K562 (cell line): ENCODE measurements at regions not wholly inside any gene's neighbourhood (a gene's known extent, or its start where the extent isn't known, plus 50 kb on each side); places are given as distances from the start of the nearest gene placed in this dataset.

ENCODE experiments used
- ATAC-seq: fragments of 200-7000 bp; cut with Tn5 transposase; 3 replicates; pipeline ENCODE4 v1.9.1; 2020; ENCODE audit warnings: moderate library complexity
- BruUV-seq: library from RNA; stranded (reverse); fragments of 400-500 nt; replicated peaks from 2 replicates; lab custom pipeline; 2021; lab: Mats Ljungman, UMichigan
- CTCF ChIA-PET: fragments of 300-600 bp; formaldehyde crosslinking; extraction: SDS; loops from one replicate; lab custom pipeline; 2021; ENCODE audit warnings: low intra/inter-chr PET ratio; lab: Yijun Ruan, JAX
- POLR2A ChIA-PET: fragments of 300-600, 350-650 bp; sonication (Branson Sonifier 250); formaldehyde crosslinking; extraction: SDS; loops from one replicate; lab custom pipeline; 2021; ENCODE audit warnings: antibody characterized with exemption, inconsistent platforms; lab: Yijun Ruan, JAX
- DNase-seq, 4 experiments: peaks; one replicate each; pipeline versions ENCODE4 v3.0.0 to v3.0.0-alpha.2; 2011 to 2018; ENCODE audit warnings: low spot score in 3 of 4, mixed read lengths in 3 of 4; ENCODE audit errors: extremely low read depth in 1 of 4
- FAIRE-seq: peaks from 2 replicates; lab custom pipeline; 2011; peaks lifted over from hg19 to GRCh38; lab: Jason Lieb, UNC
- H2AFZ ChIP-seq: 2 replicates; pipeline ENCODE4 v1.6.0; 2011; ENCODE audit warnings: low read depth, low read length, control low read depth, inconsistent platforms
- H3K27ac ChIP-seq: fragments of 200-600 bp; 3 replicates; pipeline ENCODE4 v1.8.0; 2011; ENCODE audit warnings: low read depth, mild to moderate bottlenecking, control low read depth, inconsistent platforms, low read length, moderate library complexity, mixed read lengths; ENCODE audit errors: extremely low read depth
- H3K27me3 ChIP-seq, 2 experiments: fragments of 300-600 bp in 1 of 2; 2 replicates in 1 of 2; 3 replicates in 1 of 2; pipeline versions ENCODE4 v1.6.0 to v1.8.0; 2011; ENCODE audit warnings: inconsistent platforms in 2 of 2, low read length in 2 of 2, mild to moderate bottlenecking in 1 of 2, mixed read lengths in 1 of 2, moderate library complexity in 1 of 2; ENCODE audit not compliant: control insufficient read depth in 2 of 2, insufficient read depth in 2 of 2
- H3K36me3 ChIP-seq: fragments of 300-600 bp; 3 replicates; pipeline ENCODE4 v1.8.0; 2011; ENCODE audit warnings: mild to moderate bottlenecking, low read length, inconsistent platforms; ENCODE audit not compliant: control insufficient read depth, insufficient read depth
- H3K4me1 ChIP-seq, 2 experiments: fragments of 200-600 bp in 1 of 2; replicated peaks in 1 of 2; 2 replicates in 1 of 2; 3 replicates in 1 of 2; pipeline versions ENCODE4 v1.5.1 to v1.8.0; 2011; ENCODE audit warnings: inconsistent platforms in 2 of 2, low read length in 2 of 2, mild to moderate bottlenecking in 1 of 2, mixed read lengths in 1 of 2, moderate library complexity in 1 of 2; ENCODE audit not compliant: control insufficient read depth in 2 of 2, insufficient read depth in 2 of 2
- H3K4me2 ChIP-seq: 2 replicates; pipeline ENCODE4 v1.6.1; 2011; ENCODE audit warnings: low read length, control low read depth, inconsistent platforms, mixed read lengths; ENCODE audit not compliant: insufficient read depth
- H3K4me3 ChIP-seq: fragments of 200-600 bp; sonication (generic), shearing (Covaris generic); 2 replicates; pipeline ENCODE4 v1.5.1; 2016; ENCODE audit warnings: control low read depth, inconsistent platforms
- H3K79me2 ChIP-seq: fragments of 200-600 bp; 3 replicates; pipeline ENCODE4 v1.8.0; 2011; ENCODE audit warnings: low read length, inconsistent platforms; ENCODE audit not compliant: control insufficient read depth, insufficient read depth
- H3K9ac ChIP-seq, 2 experiments: 2 replicates each; pipeline versions ENCODE4 v1.6.0 to v1.6.1; 2011; ENCODE audit warnings: low read depth in 2 of 2, low read length in 2 of 2, control low read depth in 1 of 2, inconsistent platforms in 1 of 2, mild to moderate bottlenecking in 1 of 2, mixed read lengths in 1 of 2; ENCODE audit not compliant: insufficient read depth in 1 of 2
- H3K9me1 ChIP-seq: one replicate; pipeline ENCODE4 v1.6.0; 2011; ENCODE audit warnings: inconsistent platforms, mild to moderate bottlenecking, low read length, moderate library complexity; ENCODE audit not compliant: control insufficient read depth, insufficient read depth
- H3K9me3 ChIP-seq: replicated peaks from 2 replicates; pipeline ENCODE4 v1.5.1; 2011; ENCODE audit warnings: low read depth, low read length, inconsistent platforms; ENCODE audit not compliant: control insufficient read depth, insufficient read depth
- H4K20me1 ChIP-seq: replicated peaks from 2 replicates; pipeline ENCODE4 v1.6.1; 2011; ENCODE audit warnings: low read length, inconsistent platforms, mixed read lengths; ENCODE audit not compliant: control insufficient read depth, insufficient read depth
- NCOR1 ChIP-seq: fragments of 450-650 bp; IDR thresholded peaks from 2 replicates; pipeline ENCODE4 v1.6.1; 2016; ENCODE audit warnings: mild to moderate bottlenecking, moderate library complexity
- POLR3A ChIP-seq: IDR thresholded peaks from 2 replicates; pipeline ENCODE4 v1.6.1; 2011; ENCODE audit warnings: borderline replicate concordance, mild to moderate bottlenecking, moderate library complexity; ENCODE audit not compliant: insufficient read length, insufficient read depth; ENCODE audit errors: extremely low read depth
- ZNF589 ChIP-seq: fragments of 200-800 bp; sonication (Bioruptor generic); IDR thresholded peaks from 2 replicates; pipeline ENCODE4 v1.6.1; 2016; ENCODE audit warnings: low read depth, missing genetic modification characterization, missing compliant biosample characterization
- ZNF785 ChIP-seq: fragments of 250-450 bp; sonication (Bioruptor Pico); IDR thresholded peaks from 2 replicates; pipeline ENCODE4 v1.4.0; 2020; ENCODE audit warnings: mild to moderate bottlenecking
- WGBS: fragments of 100-300 bp; shearing (Covaris generic); methylation state at CpG from one replicate; pipeline ENCODE4 v1.1.6; 2016; ENCODE audit warnings: low coverage, mixed read lengths; ENCODE audit not compliant: insufficient coverage; ENCODE audit errors: missing lambda C conversion rate; 5-methylcytosine and 5-hydroxymethylcytosine counted together
- in situ Hi-C: fragments of 300-500 bp; cut with MboI; formaldehyde crosslinking; loops from 4 replicates; pipeline ENCODE4 v1.15.0; 2018; ENCODE audit warnings: inconsistent platforms, mixed read lengths
- intact Hi-C: fragments of 100-400 bp; cut with micrococcal nuclease; formaldehyde crosslinking; loops from 2 replicates; pipeline ENCODE4 v1.14.2; 2022
- TF ChIP-seq, protein P1 (sequence below), 2 experiments: fragments of 450-650 bp; IDR thresholded peaks; 2 replicates each; pipeline ENCODE4 v1.6.1; 2018; ENCODE audit warnings: mild to moderate bottlenecking in 2 of 2, low read depth in 1 of 2; ENCODE audit not compliant: partially characterized antibody in 2 of 2

DNA sequence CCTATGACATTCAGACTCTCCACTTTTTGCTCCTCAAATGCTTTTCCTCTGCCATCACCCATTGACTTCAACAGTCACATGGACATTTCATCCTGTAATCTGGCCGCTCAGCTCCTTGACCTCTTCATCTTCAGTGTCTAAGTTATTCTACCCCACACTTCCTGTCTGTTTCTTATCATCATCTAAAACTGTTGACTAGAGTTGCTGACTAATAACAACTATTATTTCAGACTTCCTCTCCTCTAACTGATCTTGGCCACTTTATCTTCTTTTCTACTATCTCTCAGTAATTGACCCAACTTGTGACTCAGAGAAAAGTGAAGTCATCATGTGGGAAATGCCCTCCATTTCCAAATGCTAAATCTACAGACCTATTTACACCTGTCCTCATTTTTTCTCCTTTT lies 254.7 kb upstream of the TRPC7 start (continued):
- TF ChIP-seq, protein P1, sequence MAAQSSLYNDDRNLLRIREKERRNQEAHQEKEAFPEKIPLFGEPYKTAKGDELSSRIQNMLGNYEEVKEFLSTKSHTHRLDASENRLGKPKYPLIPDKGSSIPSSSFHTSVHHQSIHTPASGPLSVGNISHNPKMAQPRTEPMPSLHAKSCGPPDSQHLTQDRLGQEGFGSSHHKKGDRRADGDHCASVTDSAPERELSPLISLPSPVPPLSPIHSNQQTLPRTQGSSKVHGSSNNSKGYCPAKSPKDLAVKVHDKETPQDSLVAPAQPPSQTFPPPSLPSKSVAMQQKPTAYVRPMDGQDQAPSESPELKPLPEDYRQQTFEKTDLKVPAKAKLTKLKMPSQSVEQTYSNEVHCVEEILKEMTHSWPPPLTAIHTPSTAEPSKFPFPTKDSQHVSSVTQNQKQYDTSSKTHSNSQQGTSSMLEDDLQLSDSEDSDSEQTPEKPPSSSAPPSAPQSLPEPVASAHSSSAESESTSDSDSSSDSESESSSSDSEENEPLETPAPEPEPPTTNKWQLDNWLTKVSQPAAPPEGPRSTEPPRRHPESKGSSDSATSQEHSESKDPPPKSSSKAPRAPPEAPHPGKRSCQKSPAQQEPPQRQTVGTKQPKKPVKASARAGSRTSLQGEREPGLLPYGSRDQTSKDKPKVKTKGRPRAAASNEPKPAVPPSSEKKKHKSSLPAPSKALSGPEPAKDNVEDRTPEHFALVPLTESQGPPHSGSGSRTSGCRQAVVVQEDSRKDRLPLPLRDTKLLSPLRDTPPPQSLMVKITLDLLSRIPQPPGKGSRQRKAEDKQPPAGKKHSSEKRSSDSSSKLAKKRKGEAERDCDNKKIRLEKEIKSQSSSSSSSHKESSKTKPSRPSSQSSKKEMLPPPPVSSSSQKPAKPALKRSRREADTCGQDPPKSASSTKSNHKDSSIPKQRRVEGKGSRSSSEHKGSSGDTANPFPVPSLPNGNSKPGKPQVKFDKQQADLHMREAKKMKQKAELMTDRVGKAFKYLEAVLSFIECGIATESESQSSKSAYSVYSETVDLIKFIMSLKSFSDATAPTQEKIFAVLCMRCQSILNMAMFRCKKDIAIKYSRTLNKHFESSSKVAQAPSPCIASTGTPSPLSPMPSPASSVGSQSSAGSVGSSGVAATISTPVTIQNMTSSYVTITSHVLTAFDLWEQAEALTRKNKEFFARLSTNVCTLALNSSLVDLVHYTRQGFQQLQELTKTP (IDR thresholded peaks at IDR 0.05; ENCODE audit: low read depth in 1 of 2, partially characterized antibody in 2 of 2): peak in 1 of 2 experiments; percentile 52
- peak; percentile 74 for TF ChIP-seq NCOR1

DNA sequence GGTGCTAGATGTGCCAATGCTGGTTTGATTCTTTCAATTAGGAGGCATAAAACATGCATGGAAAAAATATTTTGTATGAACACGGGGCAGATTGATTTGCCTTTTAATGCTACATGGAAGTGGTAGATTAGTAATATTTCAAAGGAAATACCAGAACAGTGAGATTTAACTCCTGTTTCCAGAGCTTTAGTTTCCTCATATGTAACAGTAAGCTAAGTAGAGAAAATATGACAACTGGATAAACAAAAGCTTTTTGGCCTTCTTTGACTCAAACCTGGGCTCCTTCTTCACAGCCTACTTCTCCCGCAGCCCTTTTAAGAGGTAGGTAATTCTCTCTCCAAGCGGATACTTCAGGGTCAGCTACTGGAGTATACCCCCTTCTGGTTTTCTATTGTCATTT lies 254.2 kb upstream of the TRPC7 start:
- in situ Hi-C loops (no loop called here), intact Hi-C loops (no loop called here)
- no peak overlapping the region for H3K4me2 ChIP-seq

More for the DNA sequence above, 254.2 kb upstream of the TRPC7 start:
- DNase-seq (no peak), FAIRE-seq (no peak), ATAC-seq (no peak)
- H3K9me3 ChIP-seq: no peaks in the 10 kb centered on the region
- H3K27ac ChIP-seq: peak overlapping the region; percentile 14; the same call in 1 of the 3 replicates
- no peaks in the 10 kb centered on the region for H4K20me1 ChIP-seq
- WGBS: 26% methylated on average over 3 of the region's 3 CpGs
- H3K79me2 ChIP-seq: no peaks in the 10 kb centered on the region
- H3K36me3 ChIP-seq: no peaks in the 10 kb centered on the region
- H3K27me3 ChIP-seq: no peaks in the 10 kb centered on the region
- ChIA-PET CTCF (no interaction called here), POLR2A (interaction anchor here (0.9 kb wide), 1 partner anchor 14 kb away, joined by 4 read pairs; no protein-coding TSS in a partner anchor)
- no TSS peak for BruUV-seq
- H3K9ac ChIP-seq: no peak overlapping the region
- H3K9me1 ChIP-seq: no peaks in the 10 kb centered on the region
- H3K4me1 ChIP-seq: peaks cover 0 to 4% of the 10 kb centered on the region in 2 experiments; a peak in 2 of 5 replicates
- H3K4me3 ChIP-seq: no peak overlapping the region
- TF ChIP-seq ZNF589 (CRISPR knock-in tag): 0 out of 2 replicates have a peak, but pooled peaks have one; percentile 3
- no peak for TF ChIP-seq ZNF785 (CRISPR knock-in tag)
- TF ChIP-seq POLR3A: no peak
- no peak overlapping the region for H2AFZ ChIP-seq
